GM12878 (cell line): ENCODE measurements at regions not wholly inside any gene's neighbourhood (a gene's known extent, or its start where the extent isn't known, plus 50 kb on each side); places are given as distances from the start of the nearest gene placed in this dataset.

Experiments used
- ATAC-seq: fragments of 200-7000 bp; cut with Tn5 transposase; 3 replicates; pipeline ENCODE4 v1.9.1; 2020; ENCODE audit warnings: mild to moderate bottlenecking, moderate library complexity
- BruUV-seq: library from RNA; stranded (reverse); fragments of 400-500 nt; replicated peaks from 2 replicates; lab custom pipeline; 2021; lab: Mats Ljungman, UMichigan
- CTCF ChIA-PET: fragments of 300-600 bp; sonication (Branson Sonifier 250); formaldehyde crosslinking; extraction: SDS; loops from one replicate; lab custom pipeline; 2021; ENCODE audit warnings: inconsistent platforms; lab: Yijun Ruan, JAX
- POLR2A ChIA-PET: fragments of 350-600 bp; formaldehyde crosslinking; extraction: SDS; loops from one replicate; lab custom pipeline; 2021; ENCODE audit warnings: inconsistent platforms; lab: Charles Lee
- RAD21 ChIA-PET: fragments of 300-600 bp; sonication (Branson Sonifier 250); formaldehyde crosslinking; loops from one replicate; lab custom pipeline; 2023; ENCODE audit warnings: antibody characterized with exemption; ENCODE audit not compliant: unreplicated experiment; lab: Charles Lee
- SMC1A ChIA-PET: fragments of 300-600 bp; sonication (Branson Sonifier 250); formaldehyde crosslinking; loops from one replicate; lab custom pipeline; 2023; ENCODE audit not compliant: unreplicated experiment, uncharacterized antibody; lab: Charles Lee
- DNase-seq: peaks from one replicate; pipeline ENCODE4 v3.0.0-alpha.2; 2011; ENCODE audit warnings: low read depth, low spot score
- FAIRE-seq: peaks from 3 replicates; lab custom pipeline; 2011; peaks lifted over from hg19 to GRCh38; lab: Jason Lieb, UNC
- H2AFZ ChIP-seq: 2 replicates; pipeline ENCODE4 v1.6.0; 2011; ENCODE audit warnings: low read depth, low read length, control low read depth; ENCODE audit not compliant: control insufficient read depth
- H3K27ac ChIP-seq: 2 replicates; pipeline ENCODE4 v1.5.1; 2011; ENCODE audit warnings: control low read depth; ENCODE audit not compliant: control insufficient read depth, insufficient read depth
- H3K27me3 ChIP-seq, 2 experiments: replicated peaks in 1 of 2; 2 replicates each; pipeline versions ENCODE4 v1.6.0 to v1.6.1; 2011; ENCODE audit warnings: low read length in 1 of 2; ENCODE audit not compliant: control insufficient read depth in 2 of 2, insufficient read depth in 2 of 2
- H3K36me3 ChIP-seq, 2 experiments: 2 replicates each; pipeline ENCODE4 v1.5.1; 2011; ENCODE audit warnings: low read length in 1 of 2; ENCODE audit not compliant: control insufficient read depth in 2 of 2, insufficient read depth in 2 of 2
- H3K4me1 ChIP-seq: 2 replicates; pipeline ENCODE4 v1.6.1; 2011; ENCODE audit warnings: mild to moderate bottlenecking, low read length, moderate library complexity, mixed read lengths; ENCODE audit not compliant: control insufficient read depth, insufficient read depth
- H3K4me2 ChIP-seq: 2 replicates; pipeline ENCODE4 v1.6.0; 2011; ENCODE audit warnings: control low read depth; ENCODE audit not compliant: control insufficient read depth, insufficient read depth
- H3K4me3 ChIP-seq: fragments of 200-600 bp; sonication (generic); 2 replicates; pipeline ENCODE4 v1.5.1; 2016
- H3K79me2 ChIP-seq: 2 replicates; pipeline ENCODE4 v1.6.0; 2011; ENCODE audit warnings: low read length; ENCODE audit not compliant: control insufficient read depth, insufficient read depth
- H3K9ac ChIP-seq: 2 replicates; pipeline ENCODE4 v1.8.0; 2011; ENCODE audit warnings: low read length, control low read depth, mixed read lengths; ENCODE audit not compliant: control insufficient read depth, insufficient read depth
- H3K9me3 ChIP-seq: replicated peaks from 3 replicates; pipeline ENCODE4 v1.5.1; 2011; ENCODE audit warnings: mild to moderate bottlenecking, low read length; ENCODE audit not compliant: control insufficient read depth, insufficient read depth
- H4K20me1 ChIP-seq: 2 replicates; pipeline ENCODE4 v1.6.0; 2011; ENCODE audit not compliant: control insufficient read depth, insufficient read depth
- ASH2L ChIP-seq: fragments of 300-600, 200-600 bp; sonication (generic); IDR thresholded peaks from 2 replicates; pipeline ENCODE4 v1.6.1; 2017; ENCODE audit warnings: low read depth, mild to moderate bottlenecking, borderline replicate concordance
- BRCA1 ChIP-seq: IDR thresholded peaks from 2 replicates; pipeline ENCODE4 v1.6.1; 2011; ENCODE audit warnings: low read depth, low read length, improper control_type of control experiment
- CREM ChIP-seq: IDR thresholded peaks from 2 replicates; pipeline ENCODE4 v1.6.1; 2014; ENCODE audit warnings: antibody characterized with exemption, low read depth
- CTCF ChIP-seq, 3 experiments: IDR thresholded peaks in 2 of 3; conservative IDR thresholded peaks in 1 of 3; 2 replicates each; pipeline ENCODE4 v1.5.1; 2011; ENCODE audit warnings: low read depth in 3 of 3, low read length in 3 of 3, mild to moderate bottlenecking in 3 of 3, control low read depth in 2 of 3, moderate library complexity in 2 of 3, inconsistent platforms in 1 of 3, mixed read lengths in 1 of 3; ENCODE audit not compliant: control insufficient read depth in 2 of 3, insufficient read depth in 1 of 3; ENCODE audit errors: extremely low read depth in 1 of 3
- HSF1 ChIP-seq: fragments of 150-350 bp; IDR thresholded peaks from 2 replicates; pipeline ENCODE4 v1.6.1; 2014; ENCODE audit warnings: mild to moderate bottlenecking, low read depth, low read length
- JUNB ChIP-seq: IDR thresholded peaks from 2 replicates; pipeline ENCODE4 v1.6.1; 2016; ENCODE audit warnings: antibody characterized with exemption, mild to moderate bottlenecking
- KLF5 ChIP-seq: fragments of 450-650 bp; IDR thresholded peaks from 2 replicates; pipeline ENCODE4 v1.6.1; 2014; ENCODE audit warnings: mild to moderate bottlenecking; ENCODE audit not compliant: partially characterized antibody
- NFIC ChIP-seq: IDR thresholded peaks from 2 replicates; pipeline ENCODE4 v1.6.1; 2012; ENCODE audit warnings: low read depth, mild to moderate bottlenecking, inconsistent platforms, low read length, moderate library complexity
- NR2C1 ChIP-seq: fragments of 450-650 bp; IDR thresholded peaks from 2 replicates; pipeline ENCODE4 v1.6.1; 2017; ENCODE audit warnings: antibody characterized with exemption, mild to moderate bottlenecking, moderate library complexity
- RUNX3 ChIP-seq: IDR thresholded peaks from 2 replicates; pipeline ENCODE4 v1.6.1; 2012; ENCODE audit warnings: low read length, inconsistent platforms
- TCF7 ChIP-seq: IDR thresholded peaks from 2 replicates; pipeline ENCODE4 v1.6.1; 2014; ENCODE audit warnings: antibody characterized with exemption, borderline replicate concordance
- WGBS: methylation state at CpG from one replicate; pipeline ENCODE4 v1.1.6; 2016; ENCODE audit warnings: low lambda C conversion rate; ENCODE audit not compliant: insufficient replicate concordance, insufficient coverage; ENCODE audit errors: missing lambda C conversion rate; 5-methylcytosine and 5-hydroxymethylcytosine counted together
- in situ Hi-C: fragments of 300-500 bp; cut with MboI; formaldehyde crosslinking; loops from 9 replicates; pipeline ENCODE4 v1.14.3; 2018; ENCODE audit warnings: mixed read lengths
- intact Hi-C: fragments of 100-400 bp; cut with micrococcal nuclease; formaldehyde crosslinking; loops from one replicate; pipeline ENCODE4 v1.14.2; 2022; ENCODE audit not compliant: unreplicated experiment
- TF ChIP-seq, protein P1 (sequence below): IDR thresholded peaks from 2 replicates; pipeline ENCODE4 v1.6.1; 2011; ENCODE audit warnings: mild to moderate bottlenecking, low read depth, low read length, moderate library complexity; ENCODE audit not compliant: insufficient replicate concordance

- TF ChIP-seq CTCF (IDR thresholded peaks at IDR 0.05 in 2 of 3, conservative IDR thresholded peaks at IDR 0.05 in 1 of 3; ENCODE audit: control insufficient read depth in 2 of 3, extremely low read depth in 1 of 3, insufficient read depth in 1 of 3, low read depth in 3 of 3, low read length in 3 of 3) (peak; percentile 14 to 20 (median 16); a peak in 2 of 6 replicates), BRCA1 (no peak), CREM (no peak), HSF1 (no peak), NR2C1 (no peak), KLF5 (no peak), RUNX3 (no peak), NFIC (no peak)
- TF ChIP-seq, protein P1, sequence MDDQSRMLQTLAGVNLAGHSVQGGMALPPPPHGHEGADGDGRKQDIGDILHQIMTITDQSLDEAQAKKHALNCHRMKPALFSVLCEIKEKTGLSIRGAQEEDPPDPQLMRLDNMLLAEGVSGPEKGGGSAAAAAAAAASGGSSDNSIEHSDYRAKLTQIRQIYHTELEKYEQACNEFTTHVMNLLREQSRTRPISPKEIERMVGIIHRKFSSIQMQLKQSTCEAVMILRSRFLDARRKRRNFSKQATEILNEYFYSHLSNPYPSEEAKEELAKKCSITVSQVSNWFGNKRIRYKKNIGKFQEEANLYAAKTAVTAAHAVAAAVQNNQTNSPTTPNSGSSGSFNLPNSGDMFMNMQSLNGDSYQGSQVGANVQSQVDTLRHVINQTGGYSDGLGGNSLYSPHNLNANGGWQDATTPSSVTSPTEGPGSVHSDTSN, result no peak
- TF ChIP-seq, all 136 proteins: peak for 3
These were observed 343.7 kb upstream of the PPP1R2C start (continued) for GRCh38 chrX:43121637-43122036.

DNA sequence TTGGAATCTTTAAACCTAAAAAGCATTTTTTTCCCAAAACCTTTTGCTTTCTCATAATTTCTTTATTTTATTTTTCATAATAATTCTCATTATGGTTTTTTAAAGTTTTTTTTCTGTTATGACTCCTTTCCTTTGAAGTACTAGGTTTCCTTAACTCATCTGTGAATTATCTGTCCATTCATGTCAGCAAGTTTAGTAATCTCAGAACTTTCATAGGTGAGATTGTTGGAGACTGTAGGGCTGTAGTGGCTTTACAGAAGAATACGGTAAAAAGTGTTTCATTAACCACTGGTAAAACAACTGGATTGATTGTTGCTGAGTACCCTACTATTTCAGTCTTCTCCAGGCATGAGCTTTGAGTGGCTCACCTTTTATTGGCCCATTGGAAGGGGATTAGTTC, 361.7 kb upstream of the PPP1R2C start:
- intact Hi-C loops, result no loop called here
- CTCF ChIA-PET, result no interaction called here
- ATAC-seq, result no peak
- H3K9ac ChIP-seq, result no peak overlapping the region
- no peak for DNase-seq
- no peak overlapping the region for H3K27ac ChIP-seq
- H2AFZ ChIP-seq, result no peak overlapping the region
- in situ Hi-C loops, result no loop called here
- TF ChIP-seq TCF7 (peak; percentile 64; the same call in 1 of the 2 replicates), JUNB (peak; percentile 66), RUNX3 (0 out of 2 replicates have a peak, but pooled peaks have one; percentile 13), ASH2L (no peak)
- no peaks in the 10 kb centered on the region for H4K20me1 ChIP-seq
- 0% methylated on average over 1 of the region's 1 CpG for WGBS
- no peak overlapping the region for H3K4me2 ChIP-seq
- no peaks in the 10 kb centered on the region for H3K79me2 ChIP-seq
- H3K36me3 ChIP-seq, result no peaks in the 10 kb centered on the region
- no peaks in the 10 kb centered on the region for H3K4me1 ChIP-seq
- no peak overlapping the region for H3K4me3 ChIP-seq
- FAIRE-seq, result no peak
- no TSS peak for BruUV-seq
- H3K9me3 ChIP-seq, result no peaks in the 10 kb centered on the region
- no peaks in the 10 kb centered on the region for H3K27me3 ChIP-seq
- POLR2A ChIA-PET, result no interaction called here
- RAD21 ChIA-PET, result no interaction called here
- SMC1A ChIA-PET, result no interaction called here
